A549 (cell line): ENCODE measurements at regions not wholly inside any gene's neighbourhood (a gene's known extent, or its start where the extent isn't known, plus 50 kb on each side); places are given as distances from the start of the nearest gene placed in this dataset.

ENCODE experiments used
- ATAC-seq, 2 experiments: fragments of 200-7000 bp in 1 of 2; fragments of >200 bp in 1 of 2; cut with Nextera tagmentation in 1 of 2; cut with Tn5 transposase in 1 of 2; 3 replicates each; pipeline versions ENCODE4 v1.8.0 to v1.9.1; 2018 to 2020; ENCODE audit warnings: mild to moderate bottlenecking in 1 of 2, moderate library complexity in 1 of 2
- CTCF ChIA-PET: fragments of 300-600 bp; sonication (Branson Sonifier 250); formaldehyde crosslinking; extraction: SDS; loops from one replicate; lab custom pipeline; 2021; ENCODE audit warnings: antibody characterized with exemption, inconsistent platforms; lab: Yijun Ruan, JAX
- POLR2A ChIA-PET: fragments of 350-600 bp; formaldehyde crosslinking; extraction: SDS; loops from one replicate; lab custom pipeline; 2021; ENCODE audit warnings: antibody characterized with exemption, inconsistent platforms; lab: Yijun Ruan, JAX
- DNase-seq, 2 experiments: peaks; one replicate each; pipeline versions ENCODE4 v3.0.0 to v3.0.0-alpha.2; 2011 to 2016; ENCODE audit warnings: low read depth in 1 of 2, low spot score in 1 of 2
- FAIRE-seq: peaks from 2 replicates; lab custom pipeline; 2011; peaks lifted over from hg19 to GRCh38; lab: Jason Lieb, UNC
- H3K27ac ChIP-seq, 2 experiments: fragments of >200 bp; sonication (Bioruptor Twin); formaldehyde crosslinking; 3 replicates each; pipeline ENCODE4 v1.5.1; 2016 to 2017
- H3K4me1 ChIP-seq: fragments of >200 bp; sonication (Bioruptor Twin); formaldehyde crosslinking; 3 replicates; pipeline ENCODE4 v1.6.1; 2016
- H3K4me2 ChIP-seq: fragments of >200 bp; sonication (Bioruptor Twin); formaldehyde crosslinking; 3 replicates; pipeline ENCODE4 v1.6.1; 2016
- H3K4me3 ChIP-seq: fragments of >200 bp; sonication (Bioruptor Twin); formaldehyde crosslinking; 3 replicates; pipeline ENCODE4 v1.5.1; 2016
- H3K9me3 ChIP-seq: fragments of >200 bp; sonication (Bioruptor Twin); formaldehyde crosslinking; 3 replicates; pipeline ENCODE4 v1.6.1; 2016
- CBX2 ChIP-seq: fragments of 200-600 bp; sonication (generic); IDR thresholded peaks from 2 replicates; pipeline ENCODE4 v1.6.1; 2016; ENCODE audit warnings: low read depth, mild to moderate bottlenecking, borderline replicate concordance
- CBX8 ChIP-seq: fragments of 200-600 bp; sonication (generic); IDR thresholded peaks from 2 replicates; pipeline ENCODE4 v1.6.1; 2016
- CEBPB ChIP-seq, 2 experiments: fragments of >200 bp in 1 of 2; sonication (Bioruptor Twin) in 1 of 2; formaldehyde crosslinking in 1 of 2; IDR thresholded peaks; 2 replicates each; pipeline ENCODE4 v1.6.1; 2012 to 2016
- CHD4 ChIP-seq: fragments of 200-600 bp; sonication (generic); IDR thresholded peaks from 2 replicates; pipeline ENCODE4 v1.6.1; 2016; ENCODE audit warnings: antibody characterized with exemption, mild to moderate bottlenecking, borderline replicate concordance
- FOSB ChIP-seq: fragments of 250-450 bp; sonication (Bioruptor Pico); IDR thresholded peaks from 2 replicates; pipeline ENCODE4 v1.5.0; 2020; ENCODE audit warnings: mild to moderate bottlenecking, moderate library complexity
- FOXS1 ChIP-seq: fragments of 250-450 bp; sonication (Bioruptor Pico); IDR thresholded peaks from 2 replicates; pipeline ENCODE4 v1.5.0; 2020; ENCODE audit warnings: mild to moderate bottlenecking, moderate library complexity
- GATA3 ChIP-seq: IDR thresholded peaks from 2 replicates; pipeline ENCODE4 v1.6.1; 2012; ENCODE audit warnings: borderline replicate concordance
- HEYL ChIP-seq: fragments of 250-450 bp; sonication (Bioruptor Pico); IDR thresholded peaks from 2 replicates; pipeline ENCODE4 v1.8.0; 2021; ENCODE audit warnings: mild to moderate bottlenecking, moderate library complexity
- HOXB13 ChIP-seq: fragments of 250-450 bp; sonication (Bioruptor Pico); IDR thresholded peaks from 2 replicates; pipeline ENCODE4 v1.5.0; 2020; ENCODE audit warnings: low read depth, mild to moderate bottlenecking, moderate library complexity
- KDM5A ChIP-seq: fragments of 200-600 bp; sonication (generic); IDR thresholded peaks from 2 replicates; pipeline ENCODE4 v1.6.1; 2016; ENCODE audit warnings: antibody characterized with exemption, mild to moderate bottlenecking
- MAFK ChIP-seq: fragments of 450-650 bp; IDR thresholded peaks from 2 replicates; pipeline ENCODE4 v1.6.1; 2014; ENCODE audit not compliant: partially characterized antibody
- MAZ ChIP-seq: fragments of 150-350 bp; IDR thresholded peaks from 2 replicates; pipeline ENCODE4 v1.6.1; 2014; ENCODE audit warnings: antibody characterized with exemption, low read depth, low read length, borderline replicate concordance
- MYC ChIP-seq: IDR thresholded peaks from 2 replicates; pipeline ENCODE4 v1.6.1; 2012; ENCODE audit warnings: mild to moderate bottlenecking, inconsistent platforms, low read length, improper control_type of control experiment, borderline replicate concordance
- NFE2L2 ChIP-seq: fragments of 150-350 bp; conservative IDR thresholded peaks from 2 replicates; pipeline ENCODE4 v1.6.1; 2014; ENCODE audit warnings: low read length
- POLR2A ChIP-seq: IDR thresholded peaks from 2 replicates; pipeline ENCODE4 v1.6.1; 2012; ENCODE audit warnings: mild to moderate bottlenecking, low read length
- POLR2AphosphoS2 ChIP-seq: conservative IDR thresholded peaks from 2 replicates; pipeline ENCODE4 v1.6.1; 2012; ENCODE audit warnings: low read length, improper control_type of control experiment, inconsistent platforms
- RARB ChIP-seq: fragments of 250-450 bp; sonication (Bioruptor Pico); IDR thresholded peaks from 2 replicates; pipeline ENCODE4 v1.8.0; 2021; ENCODE audit warnings: mild to moderate bottlenecking, moderate library complexity
- REST ChIP-seq: fragments of 200-600 bp; sonication (generic); IDR thresholded peaks from 2 replicates; pipeline ENCODE4 v1.6.1; 2016; ENCODE audit warnings: antibody characterized with exemption, mild to moderate bottlenecking, moderate library complexity
- RFX5 ChIP-seq: fragments of 450-650 bp; IDR thresholded peaks from 2 replicates; pipeline ENCODE4 v1.7.1; 2014; ENCODE audit warnings: antibody characterized with exemption, mild to moderate bottlenecking, moderate library complexity
- RNF2 ChIP-seq: fragments of 200-600 bp; sonication (generic); IDR thresholded peaks from 2 replicates; pipeline ENCODE4 v1.6.1; 2016; ENCODE audit warnings: low read depth, mild to moderate bottlenecking, antibody characterized with exemption, moderate library complexity, borderline replicate concordance
- SMC3 ChIP-seq: fragments of >200 bp; sonication (Bioruptor Twin); formaldehyde crosslinking; IDR thresholded peaks from 3 replicates; pipeline ENCODE4 v1.6.1; 2018; ENCODE audit warnings: inconsistent platforms
- TFCP2L1 ChIP-seq: fragments of 250-450 bp; sonication (Bioruptor Pico); IDR thresholded peaks from 2 replicates; pipeline ENCODE4 v1.5.0; 2021; ENCODE audit warnings: mild to moderate bottlenecking
- ZC3H11A ChIP-seq: fragments of 450-650 bp; IDR thresholded peaks from 2 replicates; pipeline ENCODE4 v1.6.1; 2014; ENCODE audit warnings: antibody characterized with exemption, mild to moderate bottlenecking
- ZSCAN20 ChIP-seq: fragments of 250-450 bp; sonication (Bioruptor Pico); IDR thresholded peaks from 2 replicates; pipeline ENCODE4 v1.8.0; 2022; ENCODE audit warnings: mild to moderate bottlenecking, moderate library complexity
- WGBS: methylation state at CpG from one replicate; pipeline ENCODE4 v1.1.6; 2017; ENCODE audit errors: missing lambda C conversion rate; 5-methylcytosine and 5-hydroxymethylcytosine counted together
- TF ChIP-seq, protein P1 (sequence below): fragments of 150-350 bp; IDR thresholded peaks from 2 replicates; pipeline ENCODE4 v1.6.1; 2014; ENCODE audit warnings: low read depth, mild to moderate bottlenecking, low read length
- TF ChIP-seq, protein P2 (sequence below): IDR thresholded peaks from 2 replicates; pipeline ENCODE4 v1.6.1; 2012
- TF ChIP-seq, protein P3 (sequence below): fragments of 250-450 bp; sonication (Bioruptor Pico); IDR thresholded peaks from 2 replicates; pipeline ENCODE4 v1.5.0; 2020; ENCODE audit warnings: low read depth, mild to moderate bottlenecking, moderate library complexity

DNA sequence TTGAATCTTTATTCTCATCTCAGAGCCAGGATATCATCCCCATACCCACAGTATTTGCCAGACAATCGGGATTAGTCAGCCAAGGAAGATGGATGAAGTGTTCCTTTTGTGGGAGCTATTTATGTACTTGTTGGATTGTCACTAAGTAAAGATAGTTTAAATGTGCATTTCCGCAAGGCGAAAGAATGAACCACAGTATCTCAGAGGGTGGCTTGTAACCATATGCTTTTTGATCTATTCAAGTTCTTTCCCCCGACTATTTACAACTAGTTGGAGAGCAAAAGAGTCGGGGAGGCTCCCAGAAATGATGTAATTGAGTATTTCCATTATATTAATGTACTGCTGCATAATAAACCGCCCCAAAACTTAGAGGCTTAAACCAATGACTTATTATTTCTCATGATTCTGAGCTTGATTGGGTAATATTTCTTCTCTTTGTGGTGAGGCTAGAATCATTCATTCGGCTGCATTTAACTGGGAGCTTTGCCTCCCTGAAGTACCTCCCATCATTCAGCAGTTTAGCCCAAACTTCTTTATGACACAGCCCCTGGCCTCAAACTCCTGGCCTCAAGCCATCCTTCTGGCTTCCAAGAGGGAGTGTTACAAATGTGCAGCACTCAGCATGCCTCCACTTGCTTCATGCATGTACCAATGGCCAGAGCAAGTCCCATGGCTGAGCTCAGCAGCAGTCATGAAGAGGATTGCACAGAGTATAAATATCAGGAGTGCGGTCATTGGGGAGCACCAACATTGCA is 423.7 kb downstream of the METTL4 start:
- no peak for DNase-seq
- no peak overlapping the region for H3K27ac ChIP-seq
- H3K4me2 ChIP-seq, result no peak overlapping the region
- WGBS, result 42% methylated on average over 8 of the region's 8 CpGs
- POLR2A ChIA-PET, result no interaction called here
- FAIRE-seq, result no peak
- H3K9me3 ChIP-seq, result no peaks in the 10 kb centered on the region
- no peak overlapping the region for H3K4me3 ChIP-seq
- no peak for ATAC-seq
- CTCF ChIA-PET, result no interaction called here
- no peak for TF ChIP-seq RNF2
- TF ChIP-seq MYC, result no peak
- TF ChIP-seq, protein P1, sequence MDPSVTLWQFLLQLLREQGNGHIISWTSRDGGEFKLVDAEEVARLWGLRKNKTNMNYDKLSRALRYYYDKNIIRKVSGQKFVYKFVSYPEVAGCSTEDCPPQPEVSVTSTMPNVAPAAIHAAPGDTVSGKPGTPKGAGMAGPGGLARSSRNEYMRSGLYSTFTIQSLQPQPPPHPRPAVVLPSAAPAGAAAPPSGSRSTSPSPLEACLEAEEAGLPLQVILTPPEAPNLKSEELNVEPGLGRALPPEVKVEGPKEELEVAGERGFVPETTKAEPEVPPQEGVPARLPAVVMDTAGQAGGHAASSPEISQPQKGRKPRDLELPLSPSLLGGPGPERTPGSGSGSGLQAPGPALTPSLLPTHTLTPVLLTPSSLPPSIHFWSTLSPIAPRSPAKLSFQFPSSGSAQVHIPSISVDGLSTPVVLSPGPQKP, result no peak
- no peak for TF ChIP-seq RARB (CRISPR knock-in tag)
- no peak for TF ChIP-seq CBX8
- TF ChIP-seq RFX5, result no peak
- no peak for TF ChIP-seq TFCP2L1 (CRISPR knock-in tag)
- no peak for TF ChIP-seq CEBPB (IDR thresholded peaks at IDR 0.05)
- no peak for TF ChIP-seq CHD4
- TF ChIP-seq CBX2, result no peak
- TF ChIP-seq MAZ, result no peak
- no peak for TF ChIP-seq ZSCAN20 (CRISPR knock-in tag)
- TF ChIP-seq FOSB (CRISPR knock-in tag), result no peak
- no peak for TF ChIP-seq MAFK
- TF ChIP-seq POLR2A, result no peak
- no peak for TF ChIP-seq REST
- TF ChIP-seq, protein P2, sequence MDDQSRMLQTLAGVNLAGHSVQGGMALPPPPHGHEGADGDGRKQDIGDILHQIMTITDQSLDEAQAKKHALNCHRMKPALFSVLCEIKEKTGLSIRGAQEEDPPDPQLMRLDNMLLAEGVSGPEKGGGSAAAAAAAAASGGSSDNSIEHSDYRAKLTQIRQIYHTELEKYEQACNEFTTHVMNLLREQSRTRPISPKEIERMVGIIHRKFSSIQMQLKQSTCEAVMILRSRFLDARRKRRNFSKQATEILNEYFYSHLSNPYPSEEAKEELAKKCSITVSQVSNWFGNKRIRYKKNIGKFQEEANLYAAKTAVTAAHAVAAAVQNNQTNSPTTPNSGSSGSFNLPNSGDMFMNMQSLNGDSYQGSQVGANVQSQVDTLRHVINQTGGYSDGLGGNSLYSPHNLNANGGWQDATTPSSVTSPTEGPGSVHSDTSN, result no peak
- H3K4me1 ChIP-seq, result no peaks in the 10 kb centered on the region

DNA sequence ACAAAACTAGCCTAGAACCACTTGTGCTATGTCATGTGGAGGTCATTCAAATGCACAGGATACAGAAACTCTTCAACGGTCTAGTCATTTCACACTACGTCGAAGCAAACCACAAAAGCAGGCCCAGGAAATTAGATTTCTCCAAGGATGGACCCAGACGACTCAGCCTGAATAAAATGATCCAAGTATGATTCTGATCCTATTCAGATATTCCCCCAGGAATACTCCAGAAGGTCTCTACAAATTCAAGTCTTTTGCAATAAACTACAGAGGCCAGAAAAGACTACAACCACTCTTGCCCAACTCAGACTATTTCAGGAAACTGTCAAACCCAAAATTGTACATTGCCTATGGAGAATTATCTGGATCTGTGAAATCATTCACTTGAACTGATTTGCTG is 422.5 kb downstream of the METTL4 start:
- no peak for TF ChIP-seq HEYL (CRISPR knock-in tag)
- no peak for TF ChIP-seq FOXS1 (CRISPR knock-in tag)
- TF ChIP-seq ZC3H11A, result no peak
- TF ChIP-seq NFE2L2, result no peak
- no peak for TF ChIP-seq GATA3
- TF ChIP-seq RFX5, result no peak
- TF ChIP-seq, protein P3, sequence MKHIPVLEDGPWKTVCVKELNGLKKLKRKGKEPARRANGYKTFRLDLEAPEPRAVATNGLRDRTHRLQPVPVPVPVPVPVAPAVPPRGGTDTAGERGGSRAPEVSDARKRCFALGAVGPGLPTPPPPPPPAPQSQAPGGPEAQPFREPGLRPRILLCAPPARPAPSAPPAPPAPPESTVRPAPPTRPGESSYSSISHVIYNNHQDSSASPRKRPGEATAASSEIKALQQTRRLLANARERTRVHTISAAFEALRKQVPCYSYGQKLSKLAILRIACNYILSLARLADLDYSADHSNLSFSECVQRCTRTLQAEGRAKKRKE (CRISPR knock-in tag), result no peak
- no peak for TF ChIP-seq KDM5A
- no peak for TF ChIP-seq REST
- no peak for TF ChIP-seq HOXB13 (CRISPR knock-in tag)
- TF ChIP-seq SMC3, result no peak
- TF ChIP-seq POLR2AphosphoS2, result no peak
- no peak overlapping the region for H3K4me3 ChIP-seq
- no peak for DNase-seq
- no peak for ATAC-seq
- no peak for FAIRE-seq
- POLR2A ChIA-PET, result no interaction called here
- no peaks in the 10 kb centered on the region for H3K4me1 ChIP-seq
- no peaks in the 10 kb centered on the region for H3K9me3 ChIP-seq
- 63% methylated on average over 4 of the region's 4 CpGs for WGBS
- CTCF ChIA-PET, result no interaction called here
- H3K4me2 ChIP-seq, result no peak overlapping the region
- no peak overlapping the region for H3K27ac ChIP-seq
